Ascending aorta (tissue), 2 donors: ENCODE measurements at regions not wholly inside any gene's neighbourhood (a gene's known extent, or its start where the extent isn't known, plus 50 kb on each side); places are given as distances from the start of the nearest gene placed in this dataset.

Experiments
- DNase-seq, 2 donors: peaks; one replicate each; pipeline ENCODE4 v3.0.0-alpha.2; 2019; ENCODE audit warnings: low spot score in 2 of 2
- H3K27ac ChIP-seq, 2 donors: fragments of 200-600 bp; sonication (generic); one replicate each; pipeline ENCODE4 v1.5.1; 2016 to 2017; ENCODE audit warnings: mild to moderate bottlenecking in 1 of 2
- H3K27me3 ChIP-seq: fragments of 200-600 bp; sonication (generic); one replicate; pipeline ENCODE4 v1.5.1; 2017
- H3K36me3 ChIP-seq, 2 donors: fragments of 200-600 bp; sonication (generic); one replicate each; pipeline ENCODE4 v1.5.1; 2016
- H3K4me1 ChIP-seq, 2 donors: fragments of 200-600 bp; sonication (generic); one replicate each; pipeline ENCODE4 v1.5.1; 2016 to 2017; ENCODE audit warnings: mild to moderate bottlenecking in 1 of 2
- H3K4me3 ChIP-seq, 2 donors: fragments of 200-600 bp; sonication (generic); one replicate each; pipeline ENCODE4 v1.5.1; 2016 to 2017; ENCODE audit warnings: mild to moderate bottlenecking in 1 of 2
- H3K9me3 ChIP-seq, 2 donors: fragments of 200-600 bp; sonication (generic); one replicate each; pipeline ENCODE4 v1.5.1; 2016
- intact Hi-C: fragments of 100-400 bp; cut with DNase I; formaldehyde crosslinking; loops from one replicate; pipeline ENCODE4 v1.15.1; 2023
- TF ChIP-seq, protein P1 (sequence below), 3 experiments: fragments of 200-600 bp in 2 of 3; fragments of 450-650 bp in 1 of 3; sonication (generic) in 2 of 3; IDR thresholded peaks; one replicate each; pipeline ENCODE4 v1.5.1; 2016 to 2019; ENCODE audit warnings: antibody characterized with exemption in 3 of 3, mild to moderate bottlenecking in 1 of 3, moderate library complexity in 1 of 3

DNA sequence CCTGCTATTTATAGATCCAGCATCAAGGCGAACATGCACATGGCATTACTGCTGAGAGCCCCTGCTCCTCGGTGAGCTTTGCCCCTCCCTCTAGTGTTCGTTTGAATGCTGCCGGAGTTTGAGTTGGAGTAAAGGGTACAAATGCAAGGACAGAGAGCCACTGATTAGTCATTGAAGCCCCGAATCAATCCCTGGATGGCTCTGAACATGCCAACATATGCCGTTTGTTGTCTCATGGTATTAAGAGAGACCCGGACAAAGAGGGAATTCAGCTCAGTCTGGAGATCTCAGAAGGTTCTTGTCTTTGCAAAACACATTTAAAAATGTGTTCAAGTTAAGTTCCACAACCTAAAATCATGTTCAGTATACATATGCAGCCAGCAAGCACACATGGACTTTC, 789.2 kb upstream of the NR2F2 start:
- Histone ChIP-seq H3K4me1 (no peaks in the 10 kb centered on the region), H3K27me3 (no peaks in the 10 kb centered on the region), H3K27ac (no peak overlapping the region), H3K4me3 (no peak overlapping the region), H3K9me3 (no peaks in the 10 kb centered on the region), H3K36me3 (no peaks in the 10 kb centered on the region)
- intact Hi-C loops: no loop called here
- no peak for DNase-seq
- TF ChIP-seq, protein P1, sequence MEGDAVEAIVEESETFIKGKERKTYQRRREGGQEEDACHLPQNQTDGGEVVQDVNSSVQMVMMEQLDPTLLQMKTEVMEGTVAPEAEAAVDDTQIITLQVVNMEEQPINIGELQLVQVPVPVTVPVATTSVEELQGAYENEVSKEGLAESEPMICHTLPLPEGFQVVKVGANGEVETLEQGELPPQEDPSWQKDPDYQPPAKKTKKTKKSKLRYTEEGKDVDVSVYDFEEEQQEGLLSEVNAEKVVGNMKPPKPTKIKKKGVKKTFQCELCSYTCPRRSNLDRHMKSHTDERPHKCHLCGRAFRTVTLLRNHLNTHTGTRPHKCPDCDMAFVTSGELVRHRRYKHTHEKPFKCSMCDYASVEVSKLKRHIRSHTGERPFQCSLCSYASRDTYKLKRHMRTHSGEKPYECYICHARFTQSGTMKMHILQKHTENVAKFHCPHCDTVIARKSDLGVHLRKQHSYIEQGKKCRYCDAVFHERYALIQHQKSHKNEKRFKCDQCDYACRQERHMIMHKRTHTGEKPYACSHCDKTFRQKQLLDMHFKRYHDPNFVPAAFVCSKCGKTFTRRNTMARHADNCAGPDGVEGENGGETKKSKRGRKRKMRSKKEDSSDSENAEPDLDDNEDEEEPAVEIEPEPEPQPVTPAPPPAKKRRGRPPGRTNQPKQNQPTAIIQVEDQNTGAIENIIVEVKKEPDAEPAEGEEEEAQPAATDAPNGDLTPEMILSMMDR (IDR thresholded peaks at IDR 0.05): no peak

DNA sequence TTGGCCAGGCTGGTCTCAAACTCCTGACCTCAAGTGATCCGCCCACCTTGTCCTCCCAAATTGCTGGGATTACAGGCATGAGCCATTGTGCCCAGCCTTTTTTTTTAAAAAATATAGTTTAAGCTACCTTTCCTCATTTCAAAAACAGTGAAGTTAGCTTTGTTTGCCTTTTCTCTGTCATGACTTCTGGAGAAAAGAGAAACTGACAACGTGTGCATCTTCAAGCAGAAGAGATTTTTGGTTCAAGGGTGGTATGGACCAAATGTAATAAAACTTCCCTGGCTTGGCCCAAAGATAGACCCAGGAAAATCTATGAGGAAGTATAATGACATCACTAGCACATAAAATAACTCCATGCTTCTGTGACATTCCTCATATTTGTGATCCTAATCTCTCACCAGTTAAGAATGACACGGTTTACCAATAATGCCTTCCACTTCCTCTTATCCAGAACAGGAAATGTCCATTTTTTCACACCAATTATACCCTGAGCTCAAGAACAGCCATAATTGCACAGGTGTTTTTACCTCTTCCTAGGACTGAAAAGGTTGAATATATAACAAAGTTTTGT, 781.2 kb upstream of the NR2F2 start:
- no peaks in the 10 kb centered on the region for H3K9me3 ChIP-seq
- intact Hi-C loops: no loop called here
- no peak overlapping the region for H3K4me3 ChIP-seq

DNA sequence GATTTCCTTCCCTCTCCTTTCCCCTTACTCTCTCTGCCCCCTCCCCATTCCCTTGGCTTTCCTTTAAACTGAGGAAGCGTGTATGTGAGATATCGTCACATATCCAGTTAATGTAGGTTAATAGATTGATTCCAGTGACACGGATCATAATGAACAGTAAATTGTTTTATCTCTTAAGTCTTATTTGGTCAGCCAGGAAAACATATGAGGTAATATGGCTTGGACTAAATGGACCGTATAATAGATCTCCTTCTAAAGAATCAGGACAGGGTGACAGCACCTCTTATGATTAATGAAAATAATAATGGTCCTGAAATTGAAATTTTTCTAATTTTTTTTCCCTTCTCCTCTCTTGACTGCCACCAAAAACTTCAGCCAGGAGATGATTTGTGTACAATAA, 779.8 kb upstream of the NR2F2 start:
- intact Hi-C loops: no loop called here
- H3K27me3 ChIP-seq: no peaks in the 10 kb centered on the region
- no peaks in the 10 kb centered on the region for H3K9me3 ChIP-seq
- DNase-seq: no peak
- H3K27ac ChIP-seq: no peak overlapping the region
- H3K4me3 ChIP-seq: no peak overlapping the region
- no peaks in the 10 kb centered on the region for H3K4me1 ChIP-seq
- no peaks in the 10 kb centered on the region for H3K36me3 ChIP-seq
- TF ChIP-seq, protein P1 (IDR thresholded peaks at IDR 0.05): no peak

More for the DNA sequence above, 781.2 kb upstream of the NR2F2 start:
- Histone ChIP-seq H3K4me1 (no peaks in the 10 kb centered on the region), H3K27ac (no peak overlapping the region), H3K36me3 (no peaks in the 10 kb centered on the region), H3K27me3 (no peaks in the 10 kb centered on the region)
- DNase-seq: no peak
- TF ChIP-seq, protein P1 (IDR thresholded peaks at IDR 0.05): no peak

DNA sequence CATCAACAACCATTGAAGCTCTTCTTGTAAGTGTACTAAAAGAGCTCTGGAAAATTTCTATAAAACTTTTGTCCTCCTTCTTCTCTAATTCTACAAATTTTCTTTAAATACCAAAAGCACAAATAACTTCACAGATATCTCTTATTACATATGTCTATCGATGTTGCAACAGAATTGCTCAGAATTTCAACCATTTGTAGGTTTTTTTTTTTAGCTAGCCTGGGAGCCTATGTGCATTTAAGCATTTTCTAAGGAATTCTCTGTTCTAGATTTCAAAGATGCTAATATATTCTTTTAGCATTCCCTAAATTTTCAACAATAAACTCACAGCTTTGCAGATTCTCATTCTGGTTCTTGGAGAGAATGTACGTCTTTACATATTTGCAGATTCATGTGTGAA, 774.3 kb upstream of the NR2F2 start:
- DNase-seq: no peak
- intact Hi-C loops: loop anchor here (5.0 kb wide), 3 partner anchors 289 to 801 kb away; partner anchors contain the start of gene NR2F2
- no peaks in the 10 kb centered on the region for H3K36me3 ChIP-seq
- TF ChIP-seq, protein P1 (IDR thresholded peaks at IDR 0.05): no peak
- H3K27me3 ChIP-seq: no peaks in the 10 kb centered on the region
- no peaks in the 10 kb centered on the region for H3K9me3 ChIP-seq
- H3K27ac ChIP-seq: peak overlapping the region; percentile 81 to 86
- H3K4me3 ChIP-seq: no peak overlapping the region
- H3K4me1 ChIP-seq: peaks cover 3 to 18% of the 10 kb centered on the region in 2 donors

DNA sequence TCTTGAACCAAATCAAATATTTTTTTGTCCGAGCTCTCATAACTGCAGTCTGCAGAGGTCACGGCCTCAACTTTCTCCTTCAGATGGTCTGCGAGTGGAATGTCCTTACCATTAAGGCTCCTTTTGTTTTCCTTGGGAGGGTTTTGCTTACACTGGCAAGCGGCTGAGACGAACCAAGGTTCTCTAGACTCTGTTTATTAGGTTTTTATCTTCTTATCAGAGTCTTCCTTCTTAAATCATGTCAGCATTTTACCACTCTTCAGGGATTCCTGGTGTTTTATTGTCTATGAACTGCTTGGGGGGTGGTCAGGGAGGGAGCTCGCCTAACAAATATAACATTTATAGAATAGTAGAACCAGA, 773.7 kb upstream of the NR2F2 start:
- Histone ChIP-seq H3K27ac (peak overlapping the region; percentile 81 to 86), H3K4me3 (no peak overlapping the region), H3K27me3 (no peaks in the 10 kb centered on the region), H3K4me1 (peaks cover 3 to 18% of the 10 kb centered on the region in 2 donors), H3K36me3 (no peaks in the 10 kb centered on the region), H3K9me3 (no peaks in the 10 kb centered on the region)
- TF ChIP-seq, protein P1 (IDR thresholded peaks at IDR 0.05): no peak
- DNase-seq: no peak
- intact Hi-C loops: loop anchor here (5.0 kb wide), 3 partner anchors 290 to 800 kb away; partner anchors contain the start of gene NR2F2
